ENCODE measurements at regions not wholly inside any gene's neighbourhood (a gene's known extent, or its start where the extent isn't known, plus 50 kb on each side); places are given as distances from the start of the nearest gene placed in this dataset.

GRCh38 chr2:62447411-62447810, 58.6 kb downstream of the TMEM17 start:
- no peak overlapping the region for H3K27ac ChIP-seq
- no peaks in the 10 kb centered on the region for H3K4me1 ChIP-seq (replicated peaks)
- H3K27me3 ChIP-seq (replicated peaks) = no peaks in the 10 kb centered on the region
- DNase-seq (ENCODE audit: low read depth in 1 of 2, low spot score in 2 of 2) = no peak
- H3K36me3 ChIP-seq = no peaks in the 10 kb centered on the region
- H3K9me3 ChIP-seq (replicated peaks) = no peaks in the 10 kb centered on the region
- no peak overlapping the region for H3K4me3 ChIP-seq

GRCh38 chr2:62446491-62446890, 59.5 kb downstream of the TMEM17 start:
- no peaks in the 10 kb centered on the region for H3K9me3 ChIP-seq (replicated peaks)
- H3K27ac ChIP-seq = no peak overlapping the region
- DNase-seq (ENCODE audit: low read depth in 1 of 2, low spot score in 2 of 2) = no peak
- H3K36me3 ChIP-seq = no peaks in the 10 kb centered on the region
- H3K27me3 ChIP-seq (replicated peaks) = no peaks in the 10 kb centered on the region
- H3K4me1 ChIP-seq (replicated peaks) = no peaks in the 10 kb centered on the region
- no peak overlapping the region for H3K4me3 ChIP-seq

GRCh38 chr2:62443886-62444285, 62.1 kb downstream of the TMEM17 start:
- DNase-seq (ENCODE audit: low read depth in 1 of 2, low spot score in 2 of 2) = no peak
- Histone ChIP-seq H3K36me3 (no peaks in the 10 kb centered on the region), H3K4me3 (no peak overlapping the region), H3K27me3 (replicated peaks) (no peaks in the 10 kb centered on the region), H3K4me1 (replicated peaks) (no peaks in the 10 kb centered on the region), H3K9me3 (replicated peaks) (no peaks in the 10 kb centered on the region; the same call in 1 of the 2 replicates), H3K27ac (no peak overlapping the region)

GRCh38 chr2:62443471-62443870, 62.5 kb downstream of the TMEM17 start:
- Histone ChIP-seq H3K36me3 (no peaks in the 10 kb centered on the region), H3K27ac (no peak overlapping the region), H3K4me1 (replicated peaks) (no peaks in the 10 kb centered on the region), H3K4me3 (no peak overlapping the region), H3K27me3 (replicated peaks) (no peaks in the 10 kb centered on the region), H3K9me3 (replicated peaks) (no peaks in the 10 kb centered on the region; the same call in 1 of the 2 replicates)
- no peak for DNase-seq (ENCODE audit: low read depth in 1 of 2, low spot score in 2 of 2)

GRCh38 chr2:62441824-62442223, 64.2 kb downstream of the TMEM17 start:
- Histone ChIP-seq H3K4me3 (no peak overlapping the region), H3K27ac (no peak overlapping the region), H3K27me3 (replicated peaks) (no peaks in the 10 kb centered on the region), H3K4me1 (replicated peaks) (no peaks in the 10 kb centered on the region), H3K9me3 (replicated peaks) (no peaks in the 10 kb centered on the region; the same call in 1 of the 2 replicates), H3K36me3 (no peaks in the 10 kb centered on the region)
- DNase-seq (ENCODE audit: low read depth in 1 of 2, low spot score in 2 of 2) = no peak

- Histone ChIP-seq H3K4me1 (replicated peaks) (no peaks in the 10 kb centered on the region), H3K27ac (no peak overlapping the region), H3K27me3 (replicated peaks) (no peaks in the 10 kb centered on the region), H3K4me3 (no peak overlapping the region), H3K36me3 (no peaks in the 10 kb centered on the region), H3K9me3 (replicated peaks) (no peaks in the 10 kb centered on the region; the same call in 1 of the 2 replicates)
- DNase-seq (ENCODE audit: low read depth in 1 of 2, low spot score in 2 of 2) = no peak
These were observed 64.6 kb downstream of the TMEM17 start for GRCh38 chr2:62441421-62441820.

- no peaks in the 10 kb centered on the region for H3K27me3 ChIP-seq (replicated peaks)
- no peaks in the 10 kb centered on the region; the same call in 1 of the 2 replicates for H3K9me3 ChIP-seq (replicated peaks)
- no peak overlapping the region for H3K4me3 ChIP-seq
- H3K27ac ChIP-seq = no peak overlapping the region
- DNase-seq (ENCODE audit: low read depth in 1 of 2, low spot score in 2 of 2) = no peak
- H3K36me3 ChIP-seq = no peaks in the 10 kb centered on the region
- no peaks in the 10 kb centered on the region for H3K4me1 ChIP-seq (replicated peaks)
These were observed 65.6 kb downstream of the TMEM17 start for GRCh38 chr2:62440281-62440946.

GRCh38 chr2:62439425-62439824, 66.6 kb downstream of the TMEM17 start:
- Histone ChIP-seq H3K9me3 (replicated peaks) (no peaks in the 10 kb centered on the region; the same call in 1 of the 2 replicates), H3K4me3 (no peak overlapping the region), H3K27ac (no peak overlapping the region), H3K4me1 (replicated peaks) (no peaks in the 10 kb centered on the region), H3K27me3 (replicated peaks) (no peaks in the 10 kb centered on the region), H3K36me3 (no peaks in the 10 kb centered on the region)
- no peak for DNase-seq (ENCODE audit: low read depth in 1 of 2, low spot score in 2 of 2)

- H3K4me3 ChIP-seq = no peak overlapping the region
- no peaks in the 10 kb centered on the region; the same call in 1 of the 2 replicates for H3K9me3 ChIP-seq (replicated peaks)
These were observed 68.2 kb downstream of the TMEM17 start for GRCh38 chr2:62437785-62438184.

GRCh38 chr2:62435720-62436119, 70.3 kb downstream of the TMEM17 start:
- Histone ChIP-seq H3K4me1 (replicated peaks) (no peaks in the 10 kb centered on the region), H3K27ac (no peak overlapping the region), H3K36me3 (no peaks in the 10 kb centered on the region), H3K4me3 (no peak overlapping the region), H3K27me3 (replicated peaks) (no peaks in the 10 kb centered on the region), H3K9me3 (replicated peaks) (no peaks in the 10 kb centered on the region; the same call in 1 of the 2 replicates)
- no peak for DNase-seq (ENCODE audit: low read depth in 1 of 2, low spot score in 2 of 2)

More at GRCh38 chr2:62437785-62438184, 68.2 kb downstream of the TMEM17 start:
- H3K36me3 ChIP-seq = no peaks in the 10 kb centered on the region
- H3K4me1 ChIP-seq (replicated peaks) = no peaks in the 10 kb centered on the region
- H3K27ac ChIP-seq = no peak overlapping the region
- H3K27me3 ChIP-seq (replicated peaks) = no peaks in the 10 kb centered on the region
- DNase-seq (ENCODE audit: low read depth in 1 of 2, low spot score in 2 of 2) = no peak

- no peaks in the 10 kb centered on the region for H3K27me3 ChIP-seq (replicated peaks)
- H3K9me3 ChIP-seq (replicated peaks) = no peaks in the 10 kb centered on the region
- no peaks in the 10 kb centered on the region for H3K4me1 ChIP-seq (replicated peaks)
- H3K27ac ChIP-seq = no peak overlapping the region
- DNase-seq (ENCODE audit: low read depth in 1 of 2, low spot score in 2 of 2) = no peak
- no peaks in the 10 kb centered on the region for H3K36me3 ChIP-seq
- H3K4me3 ChIP-seq = no peak overlapping the region
These were observed 73.6 kb downstream of the TMEM17 start for GRCh38 chr2:62432407-62432806.

GRCh38 chr2:62431512-62431911, 74.5 kb downstream of the TMEM17 start:
- no peak overlapping the region for H3K27ac ChIP-seq
- H3K27me3 ChIP-seq (replicated peaks) = no peaks in the 10 kb centered on the region
- H3K36me3 ChIP-seq = no peaks in the 10 kb centered on the region
- no peak overlapping the region for H3K4me3 ChIP-seq
- H3K4me1 ChIP-seq (replicated peaks) = no peaks in the 10 kb centered on the region
- no peaks in the 10 kb centered on the region for H3K9me3 ChIP-seq (replicated peaks)
- DNase-seq (ENCODE audit: low read depth in 1 of 2, low spot score in 2 of 2) = no peak

GRCh38 chr2:62430146-62430545, 75.8 kb downstream of the TMEM17 start:
- Histone ChIP-seq H3K36me3 (no peaks in the 10 kb centered on the region), H3K4me1 (replicated peaks) (no peaks in the 10 kb centered on the region), H3K9me3 (replicated peaks) (no peaks in the 10 kb centered on the region), H3K27ac (no peak overlapping the region), H3K27me3 (replicated peaks) (no peaks in the 10 kb centered on the region), H3K4me3 (no peak overlapping the region)
- DNase-seq (ENCODE audit: low read depth in 1 of 2, low spot score in 2 of 2) = no peak

GRCh38 chr2:62427146-62427545, 78.8 kb downstream of the TMEM17 start:
- Histone ChIP-seq H3K4me3 (no peak overlapping the region), H3K27ac (no peak overlapping the region), H3K9me3 (replicated peaks) (no peaks in the 10 kb centered on the region), H3K27me3 (replicated peaks) (no peaks in the 10 kb centered on the region), H3K4me1 (replicated peaks) (no peaks in the 10 kb centered on the region), H3K36me3 (no peaks in the 10 kb centered on the region)
- DNase-seq (ENCODE audit: low read depth in 1 of 2, low spot score in 2 of 2) = no peak
